ENCODE measurements at regions not wholly inside any gene's neighbourhood (a gene's known extent, or its start where the extent isn't known, plus 50 kb on each side); places are given as distances from the start of the nearest gene placed in this dataset.

DNA sequence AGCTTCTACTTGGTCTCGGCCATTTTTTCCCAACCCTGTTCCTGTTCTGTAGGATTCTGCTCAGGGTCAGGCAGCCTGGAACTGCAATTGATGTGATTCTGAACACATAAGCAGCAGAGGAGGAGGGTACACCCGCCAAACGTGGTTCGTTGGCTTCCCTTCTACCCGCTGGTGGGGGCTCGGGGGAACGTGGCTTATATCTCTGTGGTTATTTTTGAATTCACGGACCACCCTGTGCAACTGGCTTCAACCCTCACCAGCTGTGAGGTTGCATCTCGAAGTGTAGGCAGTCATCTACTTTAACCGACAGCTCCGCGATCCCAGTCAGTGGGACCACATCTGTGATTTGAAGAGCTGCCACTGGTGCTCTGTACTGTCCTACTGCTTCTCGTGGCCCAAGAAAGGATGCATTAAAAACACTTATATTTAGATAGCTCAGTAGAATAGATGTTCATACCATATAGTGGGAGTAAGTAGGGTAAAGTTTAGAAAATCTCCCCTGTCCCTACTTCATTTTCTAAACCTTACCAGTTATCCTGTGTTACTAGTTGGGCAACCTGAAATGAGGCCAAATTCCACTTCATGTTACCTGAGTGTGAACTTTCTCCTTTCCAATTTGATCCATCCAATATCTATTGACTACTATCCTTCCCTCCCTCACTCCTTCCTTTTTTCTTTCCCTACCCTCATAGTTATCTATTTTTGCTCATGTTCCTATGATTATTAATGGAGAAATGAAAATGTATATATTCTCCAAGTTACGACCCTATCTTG is 80.4 kb upstream of the BCOR start:
- TF ChIP-seq CHD1 (IDR thresholded peaks at IDR 0.05; ENCODE audit: low read depth, low read length) (no peak), FOXK2 (IDR thresholded peaks at IDR 0.05) (no peak), FOS (IDR thresholded peaks at IDR 0.05; ENCODE audit: borderline replicate concordance, extremely low read depth, insufficient read length) (no peak), TAF1 (IDR thresholded peaks at IDR 0.05; ENCODE audit: borderline replicate concordance, low read depth, low read length) (no peak), EZH2 (IDR thresholded peaks at IDR 0.05; ENCODE audit: borderline replicate concordance, control insufficient read depth, low read depth, low read length) (no peak), STAT3 (IDR thresholded peaks at IDR 0.05; ENCODE audit: low read depth, low read length) (no peak)
- TF ChIP-seq, protein P1, sequence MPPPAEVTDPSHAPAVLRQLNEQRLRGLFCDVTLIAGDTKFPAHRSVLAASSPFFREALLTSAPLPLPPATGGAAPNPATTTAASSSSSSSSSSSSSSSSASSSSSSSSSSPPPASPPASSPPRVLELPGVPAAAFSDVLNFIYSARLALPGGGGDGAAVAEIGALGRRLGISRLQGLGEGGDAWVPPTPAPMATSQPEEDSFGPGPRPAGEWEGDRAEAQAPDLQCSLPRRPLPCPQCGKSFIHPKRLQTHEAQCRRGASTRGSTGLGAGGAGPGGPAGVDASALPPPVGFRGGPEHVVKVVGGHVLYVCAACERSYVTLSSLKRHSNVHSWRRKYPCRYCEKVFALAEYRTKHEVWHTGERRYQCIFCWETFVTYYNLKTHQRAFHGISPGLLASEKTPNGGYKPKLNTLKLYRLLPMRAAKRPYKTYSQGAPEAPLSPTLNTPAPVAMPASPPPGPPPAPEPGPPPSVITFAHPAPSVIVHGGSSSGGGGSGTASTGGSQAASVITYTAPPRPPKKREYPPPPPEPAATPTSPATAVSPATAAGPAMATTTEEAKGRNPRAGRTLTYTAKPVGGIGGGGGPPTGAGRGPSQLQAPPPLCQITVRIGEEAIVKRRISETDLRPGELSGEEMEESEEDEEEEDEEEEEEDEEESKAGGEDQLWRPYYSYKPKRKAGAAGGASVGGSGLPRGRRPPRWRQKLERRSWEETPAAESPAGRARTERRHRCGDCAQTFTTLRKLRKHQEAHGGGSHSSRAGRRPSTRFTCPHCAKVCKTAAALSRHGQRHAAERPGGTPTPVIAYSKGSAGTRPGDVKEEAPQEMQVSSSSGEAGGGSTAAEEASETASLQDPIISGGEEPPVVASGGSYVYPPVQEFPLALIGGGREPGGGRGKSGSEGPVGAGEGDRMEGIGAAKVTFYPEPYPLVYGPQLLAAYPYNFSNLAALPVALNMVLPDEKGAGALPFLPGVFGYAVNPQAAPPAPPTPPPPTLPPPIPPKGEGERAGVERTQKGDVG (CRISPR knock-in tag; IDR thresholded peaks at IDR 0.05) = no peak
- TF ChIP-seq, protein P2, sequence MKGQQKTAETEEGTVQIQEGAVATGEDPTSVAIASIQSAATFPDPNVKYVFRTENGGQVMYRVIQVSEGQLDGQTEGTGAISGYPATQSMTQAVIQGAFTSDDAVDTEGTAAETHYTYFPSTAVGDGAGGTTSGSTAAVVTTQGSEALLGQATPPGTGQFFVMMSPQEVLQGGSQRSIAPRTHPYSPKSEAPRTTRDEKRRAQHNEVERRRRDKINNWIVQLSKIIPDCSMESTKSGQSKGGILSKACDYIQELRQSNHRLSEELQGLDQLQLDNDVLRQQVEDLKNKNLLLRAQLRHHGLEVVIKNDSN (IDR thresholded peaks at IDR 0.05; ENCODE audit: borderline replicate concordance, extremely low read length, insufficient read depth, low read depth, low read length) = no peak
- TF ChIP-seq, protein P3, sequence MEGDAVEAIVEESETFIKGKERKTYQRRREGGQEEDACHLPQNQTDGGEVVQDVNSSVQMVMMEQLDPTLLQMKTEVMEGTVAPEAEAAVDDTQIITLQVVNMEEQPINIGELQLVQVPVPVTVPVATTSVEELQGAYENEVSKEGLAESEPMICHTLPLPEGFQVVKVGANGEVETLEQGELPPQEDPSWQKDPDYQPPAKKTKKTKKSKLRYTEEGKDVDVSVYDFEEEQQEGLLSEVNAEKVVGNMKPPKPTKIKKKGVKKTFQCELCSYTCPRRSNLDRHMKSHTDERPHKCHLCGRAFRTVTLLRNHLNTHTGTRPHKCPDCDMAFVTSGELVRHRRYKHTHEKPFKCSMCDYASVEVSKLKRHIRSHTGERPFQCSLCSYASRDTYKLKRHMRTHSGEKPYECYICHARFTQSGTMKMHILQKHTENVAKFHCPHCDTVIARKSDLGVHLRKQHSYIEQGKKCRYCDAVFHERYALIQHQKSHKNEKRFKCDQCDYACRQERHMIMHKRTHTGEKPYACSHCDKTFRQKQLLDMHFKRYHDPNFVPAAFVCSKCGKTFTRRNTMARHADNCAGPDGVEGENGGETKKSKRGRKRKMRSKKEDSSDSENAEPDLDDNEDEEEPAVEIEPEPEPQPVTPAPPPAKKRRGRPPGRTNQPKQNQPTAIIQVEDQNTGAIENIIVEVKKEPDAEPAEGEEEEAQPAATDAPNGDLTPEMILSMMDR (IDR thresholded peaks at IDR 0.05 in 2 of 3, conservative IDR thresholded peaks at IDR 0.05 in 1 of 3; ENCODE audit: control insufficient read depth in 2 of 3, extremely low read depth in 1 of 3, insufficient read depth in 1 of 3, low read depth in 3 of 3, low read length in 3 of 3) = no peak
- TF ChIP-seq, protein P4, sequence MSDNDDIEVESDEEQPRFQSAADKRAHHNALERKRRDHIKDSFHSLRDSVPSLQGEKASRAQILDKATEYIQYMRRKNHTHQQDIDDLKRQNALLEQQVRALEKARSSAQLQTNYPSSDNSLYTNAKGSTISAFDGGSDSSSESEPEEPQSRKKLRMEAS (IDR thresholded peaks at IDR 0.05; ENCODE audit: low read depth, low read length) = no peak
